Gastroesophageal sphincter (tissue), 4 donors: ENCODE measurements at regions not wholly inside any gene's neighbourhood (a gene's known extent, or its start where the extent isn't known, plus 50 kb on each side); places are given as distances from the start of the nearest gene placed in this dataset.

Source experiments
- ATAC-seq: fragments of 150-250 bp; one replicate; pipeline ENCODE4 v1.9.1; 2016; ENCODE audit warnings: mild to moderate bottlenecking, moderate library complexity
- H3K27ac ChIP-seq, 4 donors: fragments of 200-600 bp; sonication (generic) in 3 of 4; 1 replicate in 3 of 4; 2 replicates in 1 of 4; pipeline ENCODE4 v1.5.1; 2016 to 2019
- H3K27me3 ChIP-seq: fragments of 200-600 bp; sonication (generic); one replicate; pipeline ENCODE4 v1.5.1; 2019
- H3K36me3 ChIP-seq, 2 donors: fragments of 200-600 bp; sonication (generic); one replicate each; pipeline ENCODE4 v1.5.1; 2019; ENCODE audit warnings: control low read depth in 1 of 2
- H3K4me1 ChIP-seq, 3 donors: fragments of 200-600 bp; sonication (generic); 1 replicate in 2 of 3; 2 replicates in 1 of 3; pipeline ENCODE4 v1.5.1; 2016 to 2019; ENCODE audit warnings: control low read depth in 2 of 3
- H3K4me3 ChIP-seq, 2 donors: fragments of 200-600 bp; sonication (generic); one replicate each; pipeline ENCODE4 v1.5.1; 2019; ENCODE audit warnings: mild to moderate bottlenecking in 1 of 2, moderate library complexity in 1 of 2
- H3K9me3 ChIP-seq, 3 donors: fragments of 200-600 bp; sonication (generic); one replicate each; pipeline ENCODE4 v1.5.1; 2017 to 2019; ENCODE audit warnings: control low read depth in 2 of 3
- CTCF ChIP-seq, 4 experiments: fragments of 200-600 bp in 2 of 4; fragments of 450-650 bp in 2 of 4; sonication (generic) in 1 of 4; IDR thresholded peaks; one replicate each; pipeline ENCODE4 v1.5.1; 2017 to 2019; ENCODE audit warnings: antibody characterized with exemption in 4 of 4, mild to moderate bottlenecking in 2 of 4, moderate library complexity in 2 of 4
- EP300 ChIP-seq: sonication (generic); formaldehyde crosslinking; IDR thresholded peaks from one replicate; pipeline ENCODE4 v1.6.1; 2017; ENCODE audit warnings: antibody characterized with exemption, mild to moderate bottlenecking
- POLR2A ChIP-seq, 2 donors: fragments of 450-650 bp; IDR thresholded peaks; one replicate each; pipeline ENCODE4 v1.6.1; 2017; ENCODE audit warnings: antibody characterized with exemption in 2 of 2, mild to moderate bottlenecking in 2 of 2, moderate library complexity in 1 of 2
- POLR2AphosphoS5 ChIP-seq: sonication (generic); formaldehyde crosslinking; IDR thresholded peaks from one replicate; pipeline ENCODE4 v1.6.1; 2017; ENCODE audit warnings: antibody characterized with exemption
- WGBS, 2 donors: methylation state at CpG; one replicate each; pipeline ENCODE4 v1.1.5; 2018; ENCODE audit warnings: low coverage in 1 of 2; 5-methylcytosine and 5-hydroxymethylcytosine counted together

DNA sequence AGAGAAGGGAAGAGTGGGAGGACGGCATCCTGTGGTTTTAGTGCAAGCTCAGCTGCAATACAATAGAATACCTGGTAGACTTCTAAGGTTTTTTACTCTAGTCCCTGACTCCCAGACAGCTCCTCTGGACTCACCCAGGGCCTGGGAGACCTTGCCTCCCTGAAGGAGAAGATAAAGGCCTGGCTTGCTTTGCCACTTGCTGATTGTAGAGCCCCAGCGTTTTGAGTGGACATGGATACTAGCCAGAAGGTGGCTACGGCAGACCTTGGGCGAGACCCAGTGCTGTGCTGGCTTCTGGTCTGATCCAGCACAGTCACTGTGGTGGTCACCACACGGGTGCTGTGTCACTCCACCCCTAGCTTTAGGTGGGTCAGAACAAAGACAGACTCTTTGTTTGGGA is 72.2 kb upstream of the TTC14 start:
- H3K4me3 ChIP-seq, result no peak overlapping the region
- no peak overlapping the region for H3K27ac ChIP-seq
- H3K27me3 ChIP-seq, result no peaks in the 10 kb centered on the region
- no peaks in the 10 kb centered on the region for H3K36me3 ChIP-seq
- 69% methylated on average over 3 of the region's 5 CpGs; no CpG with 5 or more reads in 1 of the 2 donors for WGBS, 2 donors
- ATAC-seq, result no peak
- no peaks in the 10 kb centered on the region for H3K4me1 ChIP-seq
- TF ChIP-seq POLR2A (IDR thresholded peaks at IDR 0.05) (no peak), EP300 (no peak), POLR2AphosphoS5 (no peak), CTCF (IDR thresholded peaks at IDR 0.05) (no peak)
- H3K9me3 ChIP-seq, result no peaks in the 10 kb centered on the region

- Histone ChIP-seq H3K27ac (no peak overlapping the region), H3K27me3 (no peaks in the 10 kb centered on the region), H3K36me3 (no peaks in the 10 kb centered on the region), H3K4me3 (no peak overlapping the region), H3K9me3 (no peaks in the 10 kb centered on the region), H3K4me1 (no peaks in the 10 kb centered on the region)
- ATAC-seq, result no peak
- TF ChIP-seq EP300, result no peak
- TF ChIP-seq CTCF (IDR thresholded peaks at IDR 0.05), result no peak
- TF ChIP-seq POLR2A (IDR thresholded peaks at IDR 0.05), result no peak
- no peak for TF ChIP-seq POLR2AphosphoS5
These were observed 71.7 kb upstream of the TTC14 start for GRCh38 chr3:180530276-180530675.

DNA sequence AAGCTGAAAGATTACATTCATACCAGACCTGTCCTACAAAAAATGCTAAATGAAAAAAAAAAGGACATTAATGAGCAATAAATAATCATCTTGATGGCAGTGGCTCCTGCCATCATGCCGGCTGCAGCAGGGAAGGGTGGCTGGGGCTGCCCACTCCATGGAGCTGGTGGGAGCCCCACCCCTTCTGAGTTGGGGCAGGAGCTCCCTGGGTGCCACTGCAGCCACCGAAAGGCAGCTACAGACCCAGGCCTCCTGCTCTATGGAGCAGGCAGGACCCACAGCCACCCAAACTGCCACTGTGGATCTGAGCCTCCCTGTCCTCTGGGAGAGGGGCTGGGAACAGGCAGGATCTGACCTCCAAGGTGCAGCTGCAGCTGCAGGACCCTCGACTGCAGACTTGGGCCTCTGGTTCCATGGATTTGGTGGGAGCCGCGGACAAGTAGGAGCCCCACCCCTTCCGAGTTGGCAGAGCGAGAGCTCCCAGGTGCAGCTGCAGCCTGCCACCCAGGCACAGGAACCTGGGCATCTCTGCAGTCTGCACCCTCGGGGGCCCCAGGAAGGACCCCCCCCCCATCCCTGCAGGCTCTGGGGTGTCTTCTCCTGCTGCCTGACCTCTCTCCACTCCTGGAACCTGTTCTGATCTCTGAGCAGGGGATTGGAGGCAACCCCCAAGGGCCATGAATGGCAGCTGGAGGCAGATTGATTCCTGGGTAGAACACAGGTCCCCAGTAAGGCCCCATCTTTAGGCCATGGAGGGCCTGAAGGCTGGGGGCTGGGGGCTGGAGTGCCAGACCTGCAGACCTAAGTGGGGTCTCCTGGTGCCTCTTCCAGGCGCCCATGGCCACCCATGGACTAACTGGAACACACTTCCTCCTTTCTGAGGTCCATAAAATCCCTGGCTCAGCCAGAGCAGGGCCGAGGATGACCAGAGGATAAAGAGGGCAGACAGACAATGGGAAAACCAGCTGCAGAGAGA is 70.4 kb upstream of the TTC14 start:
- no peak overlapping the region for H3K4me3 ChIP-seq
- no peaks in the 10 kb centered on the region for H3K9me3 ChIP-seq
- no peak overlapping the region for H3K27ac ChIP-seq
- no peaks in the 10 kb centered on the region for H3K36me3 ChIP-seq
- TF ChIP-seq EP300, result no peak
- no peak for TF ChIP-seq CTCF (IDR thresholded peaks at IDR 0.05)
- H3K27me3 ChIP-seq, result no peaks in the 10 kb centered on the region
- ATAC-seq, result no peak
- 14 to 33% methylated on average over 1 to 2 of the region's 10 CpGs for WGBS, 2 donors
- no peaks in the 10 kb centered on the region for H3K4me1 ChIP-seq

GRCh38 chr3:180534828-180535227 is 67.1 kb upstream of the TTC14 start:
- Histone ChIP-seq H3K36me3 (no peaks in the 10 kb centered on the region), H3K4me3 (no peak overlapping the region), H3K4me1 (no peaks in the 10 kb centered on the region), H3K27ac (no peak overlapping the region), H3K9me3 (peaks cover 0 to 3% (median 0%) of the 10 kb centered on the region in 3 donors), H3K27me3 (no peaks in the 10 kb centered on the region)
- WGBS, 2 donors, result 74 to 88% methylated on average over 2 of the region's 2 CpGs
- TF ChIP-seq POLR2AphosphoS5, result no peak
- no peak for TF ChIP-seq EP300
- TF ChIP-seq CTCF (IDR thresholded peaks at IDR 0.05), result no peak
- no peak for TF ChIP-seq POLR2A (IDR thresholded peaks at IDR 0.05)
- ATAC-seq, result no peak

DNA sequence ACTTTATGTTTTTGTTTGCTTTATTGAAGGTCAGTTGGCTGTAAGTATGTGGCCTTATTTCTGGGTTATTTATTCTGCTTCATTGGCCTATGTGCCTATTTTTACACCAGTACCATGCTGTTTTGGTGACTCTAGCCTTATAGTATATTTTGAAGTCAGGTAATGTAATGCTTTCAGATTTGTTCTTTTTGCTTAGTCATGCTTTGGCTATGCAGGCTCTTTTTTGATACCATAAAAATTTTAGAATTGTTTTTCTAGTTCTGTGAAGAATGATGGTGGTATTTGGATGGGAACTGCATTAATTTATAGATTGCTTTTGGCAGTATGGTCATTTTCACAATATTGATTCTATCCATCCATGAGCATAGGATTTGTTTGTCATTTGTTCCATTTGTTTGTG is 63.5 kb upstream of the TTC14 start:
- no peak for TF ChIP-seq POLR2AphosphoS5
- TF ChIP-seq EP300, result no peak
- TF ChIP-seq CTCF (IDR thresholded peaks at IDR 0.05), result no peak
- no peak for TF ChIP-seq POLR2A (IDR thresholded peaks at IDR 0.05)
- Histone ChIP-seq H3K27ac (no peak overlapping the region), H3K9me3 (peaks cover 0 to 3% (median 0%) of the 10 kb centered on the region in 3 donors)

More for the DNA sequence above, 63.5 kb upstream of the TTC14 start:
- H3K4me1 ChIP-seq, result no peaks in the 10 kb centered on the region
- H3K36me3 ChIP-seq, result no peaks in the 10 kb centered on the region
- no peaks in the 10 kb centered on the region for H3K27me3 ChIP-seq
- no peak overlapping the region for H3K4me3 ChIP-seq
- ATAC-seq, result no peak
